GM19372 (cell line): ENCODE measurements at regions not wholly inside any gene's neighbourhood (a gene's known extent, or its start where the extent isn't known, plus 50 kb on each side); places are given as distances from the start of the nearest gene placed in this dataset.

Experiments
- ATAC-seq: cut with Tn5 transposase; IDR thresholded peaks from one replicate; pipeline ENCODE4 v1.9.1; 2021; ENCODE audit warnings: mild to moderate bottlenecking, low read depth, moderate library complexity; ENCODE audit not compliant: unreplicated experiment

DNA sequence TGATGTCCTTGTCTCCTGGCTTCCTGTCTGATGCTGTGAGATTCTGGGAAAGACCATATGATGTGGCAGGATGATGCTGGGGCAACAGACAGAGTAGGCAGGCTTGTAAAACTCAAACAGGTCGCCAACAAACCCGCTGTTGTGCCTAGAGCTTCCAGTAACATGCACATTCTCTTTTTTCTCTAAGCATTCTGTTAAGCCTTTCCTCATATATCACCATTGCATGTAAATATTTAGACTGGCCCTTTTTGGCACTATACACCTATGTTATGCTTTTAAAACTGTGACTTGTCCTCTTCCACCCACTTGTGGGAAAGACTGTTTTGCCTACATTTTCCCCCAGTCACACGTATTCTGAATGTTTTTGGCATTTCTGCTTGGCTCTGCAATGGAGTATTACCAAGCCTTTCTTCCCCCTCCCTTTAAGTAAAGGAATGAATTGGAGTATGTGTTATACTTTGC is 250.4 kb upstream of the TANK start:
- ATAC-seq, result no peak

GRCh38 chr2:160910681-160911080 is 249.5 kb upstream of the TANK start:
- ATAC-seq, result no peak

DNA sequence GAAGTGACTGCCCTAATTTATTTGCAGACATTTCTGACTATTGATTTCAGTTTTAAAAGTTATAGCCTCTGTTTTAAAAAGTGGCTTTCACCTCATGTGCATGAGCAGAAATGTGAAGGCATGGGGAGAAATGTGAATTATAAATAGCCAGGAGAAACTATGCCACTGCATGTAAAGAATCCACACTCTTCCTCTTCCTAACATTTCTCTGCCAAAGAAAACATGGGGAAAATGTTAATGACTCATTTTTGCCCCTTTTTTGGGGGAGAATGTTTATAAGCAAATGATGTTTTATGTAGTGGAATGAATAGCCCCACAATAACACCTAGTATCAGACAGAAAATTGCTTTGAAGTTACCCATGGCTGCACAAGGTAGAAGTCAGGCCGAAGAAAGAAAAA is 249.0 kb upstream of the TANK start:
- no peak for ATAC-seq

- no peak for ATAC-seq
These were observed 248.0 kb upstream of the TANK start for GRCh38 chr2:160912276-160912675.

DNA sequence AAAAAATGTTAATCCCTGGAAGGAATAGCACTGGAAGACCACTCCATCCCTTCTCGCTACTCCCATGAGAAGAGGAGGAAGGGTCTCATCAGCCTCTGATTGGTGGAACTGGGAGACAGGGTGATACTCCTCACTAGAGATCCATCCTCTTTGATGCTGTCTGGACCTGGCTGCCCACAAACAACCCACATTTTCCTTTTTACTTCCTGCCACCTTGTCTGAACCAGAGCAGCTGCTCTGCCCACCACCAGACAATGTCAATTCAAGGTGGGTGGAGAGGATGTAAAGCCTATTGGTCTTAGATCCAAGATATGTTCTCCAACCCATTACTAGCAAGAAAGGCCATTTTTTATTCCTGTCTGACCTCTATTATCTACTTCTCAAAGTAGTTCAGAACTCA is 246.9 kb upstream of the TANK start:
- no peak for ATAC-seq

GRCh38 chr2:160914217-160914616 is 246.0 kb upstream of the TANK start:
- ATAC-seq, result no peak

GRCh38 chr2:160916300-160916699 is 243.9 kb upstream of the TANK start:
- ATAC-seq, result no peak

DNA sequence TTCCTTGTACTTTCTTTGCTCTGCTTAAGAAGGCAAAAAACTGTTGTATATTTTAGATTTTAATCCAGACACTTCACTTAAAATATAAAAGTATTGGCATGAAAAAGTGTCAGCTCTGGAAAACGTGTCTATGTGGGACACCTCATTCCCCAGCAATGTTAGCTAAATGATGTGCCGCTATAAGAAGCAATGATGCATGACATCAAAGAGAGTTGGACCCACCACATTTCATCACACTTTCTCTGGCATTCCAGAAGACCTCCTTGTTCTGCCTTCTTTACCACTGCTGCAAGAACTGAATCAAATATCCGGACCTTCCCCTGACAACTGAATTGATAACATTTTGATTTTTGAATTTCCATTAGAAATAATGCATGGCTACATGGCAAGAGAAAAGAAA is 242.4 kb upstream of the TANK start:
- ATAC-seq, result no peak

- ATAC-seq, result no peak
These were observed 242.0 kb upstream of the TANK start for GRCh38 chr2:160918258-160918657.

- no peak for ATAC-seq
These were observed 241.2 kb upstream of the TANK start for GRCh38 chr2:160918906-160919503.

DNA sequence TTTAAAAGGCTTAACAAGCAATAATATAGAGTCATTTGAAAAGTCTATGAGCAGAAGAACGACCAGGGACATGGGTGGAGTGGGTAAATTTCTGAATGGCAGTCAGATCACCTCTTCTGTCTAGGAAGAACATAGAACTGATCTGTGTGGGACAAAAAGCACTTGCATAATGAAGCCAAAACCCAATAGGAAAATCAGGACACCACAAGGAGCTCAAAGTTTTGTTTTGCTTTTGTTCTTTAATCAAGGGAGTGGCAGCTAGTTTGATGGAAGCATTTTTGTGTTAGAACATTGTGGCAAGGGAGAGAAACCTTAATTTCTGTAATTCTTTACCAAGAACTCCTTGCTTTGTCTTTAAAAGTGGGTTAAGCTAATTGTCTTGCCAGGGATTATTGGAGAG is 240.2 kb upstream of the TANK start:
- no peak for ATAC-seq

- ATAC-seq, result no peak
These were observed 239.4 kb upstream of the TANK start for GRCh38 chr2:160920791-160921303.

DNA sequence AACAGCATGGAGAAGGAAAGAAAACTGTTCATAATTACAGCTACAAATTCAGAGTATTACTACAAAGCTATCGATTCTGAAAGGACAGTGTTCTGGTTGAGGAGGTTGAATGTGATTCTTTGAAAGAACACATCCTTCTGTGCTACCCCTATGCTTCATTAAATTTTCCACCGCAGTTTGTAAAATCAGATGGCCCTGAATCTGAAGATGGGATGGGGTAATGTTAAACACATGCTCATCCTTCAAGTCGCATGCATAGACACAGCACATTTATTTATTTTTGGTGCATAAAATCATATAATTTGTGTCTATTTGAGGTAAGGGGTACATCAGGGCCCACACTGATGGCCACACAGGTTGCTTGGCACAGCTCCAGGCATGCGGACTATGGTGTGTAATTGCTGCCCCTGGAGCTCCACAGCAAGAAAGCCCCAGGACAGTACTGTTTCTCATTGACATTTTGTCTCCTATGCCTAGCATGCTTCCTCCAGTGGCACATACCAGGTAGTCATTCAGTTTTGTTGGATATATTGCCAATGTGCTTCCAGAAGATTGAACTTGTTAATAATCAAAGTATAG is 238.8 kb upstream of the TANK start:
- ATAC-seq, result no peak

DNA sequence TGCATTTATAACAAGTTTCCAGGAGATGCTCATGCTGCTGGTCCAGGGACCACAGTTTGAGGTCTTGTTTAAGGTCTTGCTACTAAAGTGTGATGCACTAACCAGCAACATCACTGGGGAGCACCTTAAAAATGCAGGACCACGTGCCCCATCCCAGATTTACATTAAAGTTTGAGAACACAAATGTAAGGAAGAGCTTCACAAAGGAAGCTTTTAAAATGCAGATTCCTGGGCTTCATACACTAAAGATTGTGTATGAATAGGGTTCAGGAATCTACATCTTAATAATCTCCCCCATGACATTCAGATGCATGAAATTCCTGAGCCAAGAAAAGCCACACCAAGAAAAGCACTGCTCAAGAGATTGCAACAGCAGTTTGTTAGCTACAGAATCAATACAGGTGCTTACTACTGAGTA is 235.3 kb upstream of the TANK start:
- no peak for ATAC-seq

DNA sequence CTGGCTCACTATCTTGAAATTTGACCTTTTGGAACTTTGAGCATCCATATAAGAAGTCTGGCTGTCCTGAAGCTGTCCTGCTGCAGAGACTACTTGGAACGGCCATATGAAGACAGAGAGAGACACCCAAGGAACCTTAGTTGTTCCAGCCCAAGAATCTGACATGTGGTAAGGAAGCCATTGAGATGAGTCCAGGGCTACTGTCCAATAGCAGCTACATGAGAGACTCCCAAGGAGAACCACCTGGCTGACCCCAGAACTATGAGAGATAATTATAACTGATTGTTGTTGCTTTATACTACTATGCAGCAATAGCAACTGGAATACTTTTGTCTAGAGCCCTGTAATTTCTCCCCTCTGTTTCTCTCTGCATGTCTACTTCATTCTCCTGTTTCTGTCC is 234.3 kb upstream of the TANK start:
- no peak for ATAC-seq

- no peak for ATAC-seq
These were observed 232.9 kb upstream of the TANK start for GRCh38 chr2:160927324-160927723.

GRCh38 chr2:160928854-160929301 is 231.3 kb upstream of the TANK start:
- no peak for ATAC-seq

DNA sequence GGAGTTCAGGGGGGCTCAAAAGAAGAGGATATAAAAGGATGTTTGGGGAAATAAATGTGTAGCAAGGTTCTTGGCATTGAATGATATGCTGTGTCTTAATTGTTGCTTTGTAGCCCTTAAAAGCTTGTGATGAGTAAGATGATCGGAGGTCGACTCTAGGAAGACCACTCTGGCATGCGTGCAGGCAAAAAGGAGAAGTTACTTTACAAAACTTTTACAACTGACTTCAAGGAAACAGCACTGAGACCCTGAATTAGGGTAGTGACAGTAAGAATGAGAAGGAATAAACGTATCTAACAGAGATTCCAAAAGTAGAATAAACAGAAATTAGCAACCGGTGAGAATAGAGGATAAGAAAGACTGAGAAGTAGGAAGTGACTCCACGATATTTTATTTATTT is 228.7 kb upstream of the TANK start:
- ATAC-seq, result no peak

GRCh38 chr2:160932960-160933359 is 227.3 kb upstream of the TANK start:
- ATAC-seq, result no peak

DNA sequence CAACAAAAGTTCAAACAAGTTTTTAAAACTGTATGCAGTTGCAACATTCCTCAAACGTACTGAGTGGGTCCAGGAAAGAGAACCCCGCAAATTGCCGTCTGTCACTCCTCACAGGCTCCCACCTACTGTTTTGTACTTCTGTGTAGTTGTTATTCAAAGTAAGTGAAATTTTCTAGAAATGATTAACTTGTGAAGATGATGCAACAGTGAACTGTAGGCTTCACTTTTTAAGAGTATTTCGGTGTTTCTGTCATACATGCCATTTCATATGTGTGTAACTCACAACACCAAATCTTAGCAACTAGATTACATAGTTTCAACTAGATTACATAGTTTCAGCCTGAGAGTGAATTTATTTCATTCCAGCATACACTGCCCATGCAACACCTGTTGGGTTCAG is 226.0 kb upstream of the TANK start:
- no peak for ATAC-seq

DNA sequence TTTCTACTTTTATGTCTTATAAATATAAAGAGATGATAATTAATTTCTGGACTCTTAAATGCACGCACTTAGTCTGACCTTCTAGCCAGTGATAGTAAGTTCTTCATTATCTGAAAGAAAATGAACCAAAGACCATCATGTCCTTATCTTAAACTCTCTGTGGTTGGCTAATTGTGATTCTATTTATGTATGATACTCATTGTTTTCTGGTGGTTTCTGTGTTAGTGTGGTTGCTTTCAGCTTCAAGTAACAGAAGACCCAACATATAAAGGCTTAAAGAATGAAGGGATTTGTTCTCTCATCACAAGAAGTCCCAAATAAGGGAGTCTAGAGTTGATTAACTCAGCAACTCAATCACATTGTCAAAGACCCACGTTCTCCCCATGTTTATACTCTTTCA is 225.2 kb upstream of the TANK start:
- no peak for ATAC-seq

- ATAC-seq, result no peak
These were observed 224.0 kb upstream of the TANK start for GRCh38 chr2:160936044-160936806.
